ENCODE measurements at regions not wholly inside any gene's neighbourhood (a gene's known extent, or its start where the extent isn't known, plus 50 kb on each side); places are given as distances from the start of the nearest gene placed in this dataset.

GRCh38 chr7:24496036-24496435 is 77.2 kb upstream of the PALS2 start:
- no peaks in the 10 kb centered on the region for H3K4me1 Mint-ChIP-seq (ENCODE audit: insufficient read depth, unreplicated experiment)
- no peak overlapping the region for H3K27ac Mint-ChIP-seq (ENCODE audit: low read depth, unreplicated experiment)
- ChIA-PET POLR2A (no interaction called here), CTCF (interaction anchor here (0.6 kb wide), 1 partner anchor 737 kb away, joined by 3 read pairs; no protein-coding TSS in a partner anchor)
- no peak for DNase-seq (ENCODE audit: unreplicated experiment)
- intact Hi-C loops (cut with micrococcal nuclease) = no loop called here
- BruUV-seq (replicated peaks) = no TSS peak
- no peak overlapping the region for H3K4me3 Mint-ChIP-seq (ENCODE audit: unreplicated experiment)
- peaks cover 41% of the 10 kb centered on the region for H3K27me3 Mint-ChIP-seq (ENCODE audit: insufficient read depth, unreplicated experiment)
- no peak for TF ChIP-seq CTCF (IDR thresholded peaks at IDR 0.05; ENCODE audit: unreplicated experiment)
- no peaks in the 10 kb centered on the region for H3K9me3 Mint-ChIP-seq (ENCODE audit: unreplicated experiment)
- H3K36me3 Mint-ChIP-seq (ENCODE audit: insufficient read depth, unreplicated experiment) = no peaks in the 10 kb centered on the region

- Mint-ChIP-seq H3K27me3 (ENCODE audit: insufficient read depth, unreplicated experiment) (peaks cover 35% of the 10 kb centered on the region), H3K9me3 (ENCODE audit: unreplicated experiment) (no peaks in the 10 kb centered on the region), H3K36me3 (ENCODE audit: insufficient read depth, unreplicated experiment) (no peaks in the 10 kb centered on the region), H3K4me3 (ENCODE audit: unreplicated experiment) (no peak overlapping the region), H3K4me1 (ENCODE audit: insufficient read depth, unreplicated experiment) (no peaks in the 10 kb centered on the region), H3K27ac (ENCODE audit: low read depth, unreplicated experiment) (no peak overlapping the region)
- intact Hi-C loops (cut with micrococcal nuclease) = no loop called here
- ChIA-PET POLR2A (no interaction called here), CTCF (interaction anchor here (0.6 to 1.0 kb wide), 2 partner anchors 72 to 96 kb away, joined by 3 to 4 read pairs; no protein-coding TSS in a partner anchor)
- no peak for TF ChIP-seq CTCF (IDR thresholded peaks at IDR 0.05; ENCODE audit: unreplicated experiment)
- DNase-seq (ENCODE audit: unreplicated experiment) = no peak
- no TSS peak for BruUV-seq (replicated peaks)
Measured at GRCh38 chr7:24498439-24498838, 74.8 kb upstream of the PALS2 start.

GRCh38 chr7:24499871-24500270 is 73.4 kb upstream of the PALS2 start:
- no peak overlapping the region for H3K4me3 Mint-ChIP-seq (ENCODE audit: unreplicated experiment)
- no peaks in the 10 kb centered on the region for H3K36me3 Mint-ChIP-seq (ENCODE audit: insufficient read depth, unreplicated experiment)
- no peak for DNase-seq (ENCODE audit: unreplicated experiment)
- ChIA-PET CTCF (no interaction called here), POLR2A (no interaction called here)
- no TSS peak for BruUV-seq (replicated peaks)
- H3K9me3 Mint-ChIP-seq (ENCODE audit: unreplicated experiment) = no peaks in the 10 kb centered on the region
- no peak for TF ChIP-seq CTCF (IDR thresholded peaks at IDR 0.05; ENCODE audit: unreplicated experiment)
- H3K4me1 Mint-ChIP-seq (ENCODE audit: insufficient read depth, unreplicated experiment) = no peaks in the 10 kb centered on the region
- H3K27me3 Mint-ChIP-seq (ENCODE audit: insufficient read depth, unreplicated experiment) = peaks cover 27% of the 10 kb centered on the region
- H3K27ac Mint-ChIP-seq (ENCODE audit: low read depth, unreplicated experiment) = no peak overlapping the region
- intact Hi-C loops (cut with micrococcal nuclease) = no loop called here

GRCh38 chr7:24500599-24500998 is 72.7 kb upstream of the PALS2 start:
- CTCF ChIA-PET = no interaction called here
- intact Hi-C loops (cut with micrococcal nuclease) = no loop called here
- Mint-ChIP-seq H3K27me3 (ENCODE audit: insufficient read depth, unreplicated experiment) (peaks cover 27% of the 10 kb centered on the region), H3K27ac (ENCODE audit: low read depth, unreplicated experiment) (no peak overlapping the region), H3K4me3 (ENCODE audit: unreplicated experiment) (no peak overlapping the region), H3K9me3 (ENCODE audit: unreplicated experiment) (no peaks in the 10 kb centered on the region), H3K36me3 (ENCODE audit: insufficient read depth, unreplicated experiment) (no peaks in the 10 kb centered on the region), H3K4me1 (ENCODE audit: insufficient read depth, unreplicated experiment) (no peaks in the 10 kb centered on the region)
- no peak for TF ChIP-seq CTCF (IDR thresholded peaks at IDR 0.05; ENCODE audit: unreplicated experiment)
- DNase-seq (ENCODE audit: unreplicated experiment) = no peak
- POLR2A ChIA-PET = no interaction called here
- no TSS peak for BruUV-seq (replicated peaks)

Measured in MCF 10A (cell line).